Adipocyte (in vitro differentiated cells): ENCODE measurements at regions not wholly inside any gene's neighbourhood (a gene's known extent, or its start where the extent isn't known, plus 50 kb on each side); places are given as distances from the start of the nearest gene placed in this dataset.
"Not testable (repeated sequence)": the region's sequence is repeated elsewhere in the genome, so short reads cannot be mapped to it uniquely, and the experiment has no call there.

Experiments used
- DNase-seq: peaks from one replicate; pipeline ENCODE4 v3.0.0-alpha.2; 2015; ENCODE audit warnings: low read depth
- H3K27me3 ChIP-seq: replicated peaks from 2 replicates; pipeline ENCODE4 v1.7.0; 2013; ENCODE audit warnings: mild to moderate bottlenecking, low read length, moderate library complexity; ENCODE audit not compliant: control insufficient read depth, insufficient read depth
- H3K36me3 ChIP-seq: 2 replicates; pipeline ENCODE4 v1.7.0; 2013; ENCODE audit warnings: low read length, mild to moderate bottlenecking, moderate library complexity; ENCODE audit not compliant: control insufficient read depth, insufficient read depth, severe bottlenecking
- H3K4me1 ChIP-seq: 2 replicates; pipeline ENCODE4 v1.7.0; 2013; ENCODE audit warnings: mild to moderate bottlenecking, low read length, moderate library complexity; ENCODE audit not compliant: control insufficient read depth, insufficient read depth
- H3K4me3 ChIP-seq: 2 replicates; pipeline ENCODE4 v1.7.0; 2013; ENCODE audit warnings: mild to moderate bottlenecking, low read length, moderate library complexity
- H3K9ac ChIP-seq: 2 replicates; pipeline ENCODE4 v1.7.0; 2013; ENCODE audit warnings: mild to moderate bottlenecking, low read length, moderate library complexity
- H3K9me3 ChIP-seq: 2 replicates; pipeline ENCODE4 v1.7.0; 2013; ENCODE audit warnings: mild to moderate bottlenecking, low read length, moderate library complexity; ENCODE audit not compliant: control insufficient read depth

- Histone ChIP-seq H3K36me3 (no peaks in the 10 kb centered on the region), H3K9me3 (no peaks in the 10 kb centered on the region), H3K27me3 (no peaks in the 10 kb centered on the region), H3K9ac (no peak overlapping the region), H3K4me1 (no peaks in the 10 kb centered on the region), H3K4me3 (no peak overlapping the region)
- no peak for DNase-seq
Observed at GRCh38 chr12:131473261-131473660, 237.6 kb upstream of the SFSWAP start.

- no peak overlapping the region for H3K9ac ChIP-seq
- H3K4me1 ChIP-seq, result no peaks in the 10 kb centered on the region
- no peaks in the 10 kb centered on the region for H3K27me3 ChIP-seq
- no peaks in the 10 kb centered on the region for H3K9me3 ChIP-seq
- H3K36me3 ChIP-seq, result no peaks in the 10 kb centered on the region
- DNase-seq, result no peak
- H3K4me3 ChIP-seq, result no peak overlapping the region
Observed at GRCh38 chr12:131473741-131474709, 236.9 kb upstream of the SFSWAP start.

- not testable (repeated sequence) for H3K9me3 ChIP-seq, H3K9ac ChIP-seq, H3K4me3 ChIP-seq, H3K27me3 ChIP-seq, DNase-seq, H3K36me3 ChIP-seq, H3K4me1 ChIP-seq
Observed at GRCh38 chr12:131475012-131475411, 235.9 kb upstream of the SFSWAP start.

GRCh38 chr12:131477613-131478012 is 233.3 kb upstream of the SFSWAP start:
- no peak overlapping the region for H3K4me3 ChIP-seq
- H3K9me3 ChIP-seq, result no peaks in the 10 kb centered on the region
- no peak for DNase-seq
- H3K36me3 ChIP-seq, result no peaks in the 10 kb centered on the region
- no peak overlapping the region for H3K9ac ChIP-seq
- no peaks in the 10 kb centered on the region for H3K27me3 ChIP-seq
- H3K4me1 ChIP-seq, result no peaks in the 10 kb centered on the region

GRCh38 chr12:131478468-131478867 is 232.4 kb upstream of the SFSWAP start:
- no peaks in the 10 kb centered on the region for H3K4me1 ChIP-seq
- H3K4me3 ChIP-seq, result no peak overlapping the region
- no peak overlapping the region for H3K9ac ChIP-seq
- H3K36me3 ChIP-seq, result no peaks in the 10 kb centered on the region
- H3K27me3 ChIP-seq, result no peaks in the 10 kb centered on the region
- H3K9me3 ChIP-seq, result no peaks in the 10 kb centered on the region
- no peak for DNase-seq

GRCh38 chr12:131482199-131482598 is 228.7 kb upstream of the SFSWAP start:
- no peaks in the 10 kb centered on the region for H3K4me1 ChIP-seq
- H3K36me3 ChIP-seq, result no peaks in the 10 kb centered on the region
- peaks cover 10% of the 10 kb centered on the region for H3K27me3 ChIP-seq
- no peak overlapping the region for H3K9ac ChIP-seq
- no peak overlapping the region for H3K4me3 ChIP-seq
- DNase-seq, result no peak
- no peaks in the 10 kb centered on the region for H3K9me3 ChIP-seq

GRCh38 chr12:131482686-131483085 is 228.2 kb upstream of the SFSWAP start:
- H3K9me3 ChIP-seq, result no peaks in the 10 kb centered on the region
- no peak overlapping the region for H3K4me3 ChIP-seq
- peaks cover 5% of the 10 kb centered on the region for H3K4me1 ChIP-seq
- no peaks in the 10 kb centered on the region for H3K36me3 ChIP-seq
- peaks cover 10% of the 10 kb centered on the region for H3K27me3 ChIP-seq
- DNase-seq, result no peak
- H3K9ac ChIP-seq, result no peak overlapping the region

GRCh38 chr12:131486451-131487230 is 224.2 kb upstream of the SFSWAP start:
- Histone ChIP-seq H3K4me1 (peaks cover 9% of the 10 kb centered on the region), H3K9ac (no peak overlapping the region), H3K4me3 (no peak overlapping the region), H3K9me3 (no peaks in the 10 kb centered on the region), H3K36me3 (no peaks in the 10 kb centered on the region), H3K27me3 (peaks cover 22% of the 10 kb centered on the region)
- no peak for DNase-seq

- no peak for DNase-seq
- Histone ChIP-seq H3K4me1 (peaks cover 9% of the 10 kb centered on the region), H3K4me3 (no peak overlapping the region), H3K27me3 (peaks cover 22% of the 10 kb centered on the region), H3K9me3 (no peaks in the 10 kb centered on the region), H3K36me3 (no peaks in the 10 kb centered on the region), H3K9ac (no peak overlapping the region)
Observed at GRCh38 chr12:131487388-131488124, 223.3 kb upstream of the SFSWAP start.

GRCh38 chr12:131489718-131490117 is 221.2 kb upstream of the SFSWAP start:
- H3K9me3 ChIP-seq, result no peaks in the 10 kb centered on the region
- no peaks in the 10 kb centered on the region for H3K36me3 ChIP-seq
- no peak for DNase-seq
- H3K27me3 ChIP-seq, result peaks cover 18% of the 10 kb centered on the region
- H3K4me3 ChIP-seq, result no peak overlapping the region
- peaks cover 9% of the 10 kb centered on the region for H3K4me1 ChIP-seq
- no peak overlapping the region for H3K9ac ChIP-seq

- peaks cover 9% of the 10 kb centered on the region for H3K4me1 ChIP-seq
- peaks cover 32% of the 10 kb centered on the region for H3K27me3 ChIP-seq
- H3K9me3 ChIP-seq, result no peaks in the 10 kb centered on the region
- H3K4me3 ChIP-seq, result no peak overlapping the region
- H3K9ac ChIP-seq, result no peak overlapping the region
- DNase-seq, result no peak
- no peaks in the 10 kb centered on the region for H3K36me3 ChIP-seq
Observed at GRCh38 chr12:131491155-131491554, 219.7 kb upstream of the SFSWAP start.
